ENCODE measurements at regions not wholly inside any gene's neighbourhood (a gene's known extent, or its start where the extent isn't known, plus 50 kb on each side); places are given as distances from the start of the nearest gene placed in this dataset.

DNA sequence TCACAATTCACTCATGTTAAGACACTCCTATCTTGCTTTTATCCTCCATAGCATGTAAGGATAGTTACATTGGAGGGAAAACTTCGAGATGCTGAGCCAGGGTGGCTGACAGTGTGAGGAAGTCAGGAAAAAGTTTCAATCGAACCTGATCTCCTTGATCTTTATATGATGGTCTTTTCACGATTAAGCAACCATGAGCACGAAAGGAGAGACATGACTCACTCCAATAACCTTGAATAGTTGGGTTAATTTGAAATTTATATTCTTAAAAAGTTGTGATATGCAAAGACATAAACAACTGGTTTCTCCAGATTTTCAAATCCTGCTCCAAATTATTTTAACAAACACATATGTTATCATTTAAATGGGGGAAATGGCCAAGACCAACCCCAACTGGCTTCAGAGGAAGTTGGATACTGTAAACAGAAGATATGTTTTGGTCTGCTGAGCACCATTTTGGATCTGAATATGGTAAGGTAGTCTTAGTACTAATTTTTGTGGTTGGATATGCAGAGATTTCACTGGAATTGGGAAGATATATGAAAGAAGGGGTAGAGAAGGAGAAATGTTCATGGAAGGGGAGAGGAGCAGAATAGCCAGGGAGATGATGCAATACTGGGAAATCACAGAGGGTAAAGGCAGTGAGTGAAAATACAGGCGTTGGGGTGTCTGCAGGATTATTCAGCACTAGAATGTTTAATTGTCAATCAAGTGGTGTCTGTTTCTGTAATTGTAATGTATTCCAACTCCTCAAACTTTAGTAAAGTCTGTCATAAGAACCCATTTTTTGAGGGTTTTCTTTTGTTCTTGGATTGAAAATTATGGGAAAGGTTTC, 185.2 kb upstream of the SLC38A2 start:
- H3K4me3 ChIP-seq (replicated peaks; ENCODE audit: low read depth, low read length) = no peak overlapping the region
- DNase-seq (ENCODE audit: extremely low read depth, insufficient read length) = no peak
- H3K27me3 ChIP-seq (replicated peaks; ENCODE audit: control insufficient read depth, insufficient read depth, low read length) = no peaks in the 10 kb centered on the region
- TF ChIP-seq, protein P1, sequence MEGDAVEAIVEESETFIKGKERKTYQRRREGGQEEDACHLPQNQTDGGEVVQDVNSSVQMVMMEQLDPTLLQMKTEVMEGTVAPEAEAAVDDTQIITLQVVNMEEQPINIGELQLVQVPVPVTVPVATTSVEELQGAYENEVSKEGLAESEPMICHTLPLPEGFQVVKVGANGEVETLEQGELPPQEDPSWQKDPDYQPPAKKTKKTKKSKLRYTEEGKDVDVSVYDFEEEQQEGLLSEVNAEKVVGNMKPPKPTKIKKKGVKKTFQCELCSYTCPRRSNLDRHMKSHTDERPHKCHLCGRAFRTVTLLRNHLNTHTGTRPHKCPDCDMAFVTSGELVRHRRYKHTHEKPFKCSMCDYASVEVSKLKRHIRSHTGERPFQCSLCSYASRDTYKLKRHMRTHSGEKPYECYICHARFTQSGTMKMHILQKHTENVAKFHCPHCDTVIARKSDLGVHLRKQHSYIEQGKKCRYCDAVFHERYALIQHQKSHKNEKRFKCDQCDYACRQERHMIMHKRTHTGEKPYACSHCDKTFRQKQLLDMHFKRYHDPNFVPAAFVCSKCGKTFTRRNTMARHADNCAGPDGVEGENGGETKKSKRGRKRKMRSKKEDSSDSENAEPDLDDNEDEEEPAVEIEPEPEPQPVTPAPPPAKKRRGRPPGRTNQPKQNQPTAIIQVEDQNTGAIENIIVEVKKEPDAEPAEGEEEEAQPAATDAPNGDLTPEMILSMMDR (IDR thresholded peaks at IDR 0.05; ENCODE audit: insufficient read depth, low read length, poor library complexity, severe bottlenecking) = no peak
- no peaks in the 10 kb centered on the region for H3K36me3 ChIP-seq (ENCODE audit: control insufficient read depth, insufficient read depth, low read length)

GRCh38 chr12:46556819-46557524, 184.4 kb upstream of the SLC38A2 start:
- TF ChIP-seq, protein P1 (IDR thresholded peaks at IDR 0.05; ENCODE audit: insufficient read depth, low read length, poor library complexity, severe bottlenecking) = no peak
- no peaks in the 10 kb centered on the region for H3K36me3 ChIP-seq (ENCODE audit: control insufficient read depth, insufficient read depth, low read length)
- H3K27me3 ChIP-seq (replicated peaks; ENCODE audit: control insufficient read depth, insufficient read depth, low read length) = no peaks in the 10 kb centered on the region
- no peak for DNase-seq (ENCODE audit: extremely low read depth, insufficient read length)
- H3K4me3 ChIP-seq (replicated peaks; ENCODE audit: low read depth, low read length) = no peak overlapping the region

- no peak for DNase-seq (ENCODE audit: extremely low read depth, insufficient read length)
- Histone ChIP-seq H3K36me3 (ENCODE audit: control insufficient read depth, insufficient read depth, low read length) (no peaks in the 10 kb centered on the region), H3K27me3 (replicated peaks; ENCODE audit: control insufficient read depth, insufficient read depth, low read length) (no peaks in the 10 kb centered on the region), H3K4me3 (replicated peaks; ENCODE audit: low read depth, low read length) (no peak overlapping the region)
- TF ChIP-seq, protein P1 (IDR thresholded peaks at IDR 0.05; ENCODE audit: insufficient read depth, low read length, poor library complexity, severe bottlenecking) = no peak
Measured at GRCh38 chr12:46556105-46556559, 183.6 kb upstream of the SLC38A2 start.

DNA sequence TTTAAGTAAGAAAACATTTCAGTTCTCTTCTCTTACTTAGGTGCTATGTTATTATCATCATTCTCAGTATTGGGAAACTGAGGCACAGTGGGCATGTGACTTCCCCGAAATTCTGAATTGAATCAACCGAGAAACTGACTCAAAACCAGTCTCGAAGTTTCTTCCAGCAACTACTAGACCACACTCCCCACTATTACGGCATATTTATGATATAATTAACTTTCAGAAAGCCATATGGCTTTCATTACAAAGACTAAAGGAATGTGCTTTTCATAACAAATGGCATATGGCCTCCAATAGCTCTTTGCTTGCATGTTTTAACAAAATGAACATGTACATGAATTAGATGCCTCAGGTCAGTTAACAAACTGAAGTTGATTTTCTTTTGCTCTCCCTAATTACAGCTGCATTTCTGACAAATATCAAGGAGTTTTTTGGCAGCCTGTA, 182.9 kb upstream of the SLC38A2 start:
- Histone ChIP-seq H3K27me3 (replicated peaks; ENCODE audit: control insufficient read depth, insufficient read depth, low read length) (no peaks in the 10 kb centered on the region), H3K4me3 (replicated peaks; ENCODE audit: low read depth, low read length) (no peak overlapping the region), H3K36me3 (ENCODE audit: control insufficient read depth, insufficient read depth, low read length) (no peaks in the 10 kb centered on the region)
- TF ChIP-seq, protein P1 (IDR thresholded peaks at IDR 0.05; ENCODE audit: insufficient read depth, low read length, poor library complexity, severe bottlenecking) = no peak
- no peak for DNase-seq (ENCODE audit: extremely low read depth, insufficient read length)

DNA sequence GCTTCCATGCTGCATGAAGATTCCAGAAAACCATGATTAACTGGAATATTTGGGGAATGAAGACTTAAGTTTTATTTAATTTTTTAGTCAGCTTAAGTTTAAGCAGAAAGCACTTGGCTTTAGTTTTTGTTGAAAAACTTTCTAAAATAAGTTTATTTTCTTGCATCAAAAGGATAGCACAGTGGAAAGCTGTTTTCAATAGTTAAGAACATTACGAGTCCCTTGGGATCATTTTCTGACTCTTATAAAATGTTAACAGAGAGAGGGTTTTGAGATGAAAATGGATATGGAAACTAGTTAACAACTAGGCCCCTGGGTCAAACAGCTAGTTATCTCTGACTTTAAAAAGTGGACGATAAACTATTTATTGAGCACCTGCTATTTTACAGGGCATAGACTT, 181.9 kb upstream of the SLC38A2 start:
- TF ChIP-seq, protein P1 (IDR thresholded peaks at IDR 0.05; ENCODE audit: insufficient read depth, low read length, poor library complexity, severe bottlenecking) = no peak

More for the DNA sequence above, 181.9 kb upstream of the SLC38A2 start:
- no peak for DNase-seq (ENCODE audit: extremely low read depth, insufficient read length)
- Histone ChIP-seq H3K4me3 (replicated peaks; ENCODE audit: low read depth, low read length) (no peak overlapping the region), H3K36me3 (ENCODE audit: control insufficient read depth, insufficient read depth, low read length) (no peaks in the 10 kb centered on the region), H3K27me3 (replicated peaks; ENCODE audit: control insufficient read depth, insufficient read depth, low read length) (no peaks in the 10 kb centered on the region)
